GM12891 (cell line): ENCODE measurements at regions not wholly inside any gene's neighbourhood (a gene's known extent, or its start where the extent isn't known, plus 50 kb on each side); places are given as distances from the start of the nearest gene placed in this dataset.

ENCODE experiments used
- POLR2A ChIP-seq: IDR thresholded peaks from 2 replicates; pipeline ENCODE4 v1.6.1; 2011; ENCODE audit warnings: low read depth, low read length, control low read depth
- POLR2AphosphoS5 ChIP-seq: IDR thresholded peaks from 2 replicates; pipeline ENCODE4 v1.6.1; 2011; ENCODE audit warnings: low read depth, low read length, control low read depth
- POU2F2 ChIP-seq: IDR thresholded peaks from 2 replicates; pipeline ENCODE4 v1.6.1; 2011; ENCODE audit warnings: low read depth, mild to moderate bottlenecking, control low read depth, low read length, moderate library complexity
- SPI1 ChIP-seq: IDR thresholded peaks from 2 replicates; pipeline ENCODE4 v1.6.1; 2011; ENCODE audit warnings: low read depth, low read length, control low read depth
- TAF1 ChIP-seq: IDR thresholded peaks from 2 replicates; pipeline ENCODE4 v1.6.1; 2011; ENCODE audit warnings: low read depth, low read length, control low read depth

- TF ChIP-seq POU2F2 (no peak), POLR2AphosphoS5 (no peak), POLR2A (no peak), TAF1 (no peak), SPI1 (no peak)
These were observed 480.8 kb downstream of the RPS24 start for GRCh38 chr10:78514459-78514858.
